HG03196 (cell line): ENCODE measurements at regions not wholly inside any gene's neighbourhood (a gene's known extent, or its start where the extent isn't known, plus 50 kb on each side); places are given as distances from the start of the nearest gene placed in this dataset.
"Not testable (repeated sequence)": the region's sequence is repeated elsewhere in the genome, so short reads cannot be mapped to it uniquely, and the experiment has no call there.

Experiments
- ATAC-seq: cut with Tn5 transposase; IDR thresholded peaks from one replicate; pipeline ENCODE4 v1.9.1; 2021; ENCODE audit not compliant: unreplicated experiment

DNA sequence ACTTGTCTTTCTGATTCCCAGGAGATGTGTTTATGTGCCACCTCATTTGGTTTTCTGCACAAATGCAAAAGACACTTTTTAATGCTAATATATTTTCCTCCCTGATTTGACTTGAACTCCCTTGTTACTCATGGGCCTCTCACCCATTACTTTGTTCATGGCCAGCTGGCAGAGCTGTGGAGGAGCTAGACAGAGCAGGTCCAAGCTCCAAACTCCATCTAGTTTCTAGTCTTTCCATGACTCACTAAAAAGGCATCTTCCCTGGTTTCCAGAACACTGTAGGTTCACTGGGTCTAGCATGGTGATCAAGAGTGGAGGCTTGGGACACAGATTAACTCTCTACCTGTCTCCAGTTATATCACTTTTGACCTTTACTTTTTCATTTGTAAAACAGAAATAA lies 161.0 kb upstream of the SLC28A3 start:
- no peak for ATAC-seq

DNA sequence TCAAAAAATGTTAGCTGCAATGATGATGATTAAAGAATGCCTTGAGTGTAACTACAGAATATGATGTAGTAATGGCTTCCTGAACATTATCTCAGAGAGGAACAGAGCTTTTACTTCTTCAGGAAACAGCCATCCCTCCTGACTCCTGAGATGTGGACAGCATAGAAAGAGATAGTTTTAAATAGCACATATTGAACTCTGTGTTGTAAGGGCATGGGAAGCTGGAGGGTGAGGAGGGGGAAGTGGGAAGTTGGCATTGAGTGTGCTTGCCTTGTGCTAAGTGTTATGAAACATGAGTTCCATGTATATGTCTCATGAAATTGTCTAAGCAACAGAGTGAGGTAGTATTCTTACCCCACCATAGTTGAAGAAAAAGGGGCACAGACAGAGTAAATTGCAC lies 161.5 kb upstream of the SLC28A3 start:
- no peak for ATAC-seq

DNA sequence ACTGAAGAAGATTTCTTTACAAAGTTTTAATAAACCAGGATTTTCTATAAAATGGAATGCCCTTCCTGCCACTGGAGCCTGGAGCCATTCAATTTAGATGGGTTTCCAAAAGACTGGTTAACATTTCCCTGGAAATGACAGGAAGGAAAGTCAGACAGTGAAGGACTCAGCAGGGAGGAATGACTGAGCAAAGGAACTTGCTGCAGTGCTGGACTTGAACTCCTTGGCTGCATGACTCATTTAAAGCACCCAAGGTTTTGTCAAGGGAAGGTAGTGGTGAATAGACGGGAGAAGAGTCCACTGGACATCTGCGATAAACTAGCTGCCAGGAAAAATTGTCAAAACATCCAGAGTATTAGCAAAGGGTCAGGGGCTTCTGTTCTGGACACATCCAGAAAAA lies 163.8 kb upstream of the SLC28A3 start:
- ATAC-seq: no peak

DNA sequence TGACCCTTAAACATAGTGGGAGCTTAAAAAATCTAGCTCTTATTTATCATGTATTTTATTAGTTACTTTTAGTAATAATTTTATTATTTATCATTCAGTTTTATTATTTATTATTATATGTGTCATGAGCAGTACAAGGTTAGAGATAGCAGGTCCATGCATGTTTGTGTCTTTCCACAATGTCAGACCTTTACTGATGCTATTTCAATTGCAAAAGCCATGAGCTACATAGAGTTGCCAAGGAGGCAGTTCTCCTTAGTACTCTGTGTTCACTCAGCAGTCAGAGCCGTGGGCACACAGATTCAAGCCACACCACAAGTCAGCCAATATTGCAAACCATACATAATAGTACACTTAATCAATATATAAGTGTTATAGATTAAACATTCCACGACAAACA lies 157.9 kb upstream of the NTRK2 start:
- no peak for ATAC-seq

DNA sequence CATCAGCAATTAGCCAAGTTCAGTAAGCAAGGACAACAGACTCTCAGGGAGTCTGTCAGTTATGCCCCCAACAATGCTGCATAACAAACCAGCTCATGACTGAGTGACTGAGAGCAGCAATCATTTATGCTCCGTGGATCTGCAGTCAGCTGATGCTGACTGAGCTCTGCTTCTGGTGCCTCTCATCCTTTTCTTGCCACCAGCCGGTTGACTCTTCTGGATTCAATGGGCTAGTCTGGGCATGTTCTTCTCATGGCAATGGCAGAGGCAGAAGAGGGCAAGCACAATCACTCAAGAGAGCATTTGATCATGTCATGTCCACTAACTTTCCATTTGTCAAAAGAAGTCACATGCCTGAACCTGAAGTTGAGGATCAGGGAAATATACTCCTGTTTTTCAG lies 157.0 kb upstream of the NTRK2 start:
- no peak for ATAC-seq

DNA sequence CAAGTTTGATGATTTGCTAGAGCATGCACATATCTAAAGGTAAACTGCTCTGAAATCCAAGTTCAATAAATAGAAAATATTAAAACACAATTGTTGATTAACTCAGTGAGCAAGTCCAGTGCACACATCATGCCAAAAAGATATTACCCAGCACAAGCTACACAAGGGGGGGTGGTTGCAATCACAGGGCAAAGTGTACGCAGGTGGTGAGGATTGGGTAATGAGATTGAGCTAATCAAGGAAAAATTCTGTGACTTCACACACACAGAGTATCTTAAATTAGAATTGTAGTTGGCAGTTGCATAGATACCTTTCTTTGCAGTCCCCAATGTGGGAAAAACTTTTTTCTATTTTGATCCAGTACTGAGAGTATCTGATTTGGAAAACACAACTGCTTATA lies 156.1 kb upstream of the NTRK2 start:
- ATAC-seq: no peak

DNA sequence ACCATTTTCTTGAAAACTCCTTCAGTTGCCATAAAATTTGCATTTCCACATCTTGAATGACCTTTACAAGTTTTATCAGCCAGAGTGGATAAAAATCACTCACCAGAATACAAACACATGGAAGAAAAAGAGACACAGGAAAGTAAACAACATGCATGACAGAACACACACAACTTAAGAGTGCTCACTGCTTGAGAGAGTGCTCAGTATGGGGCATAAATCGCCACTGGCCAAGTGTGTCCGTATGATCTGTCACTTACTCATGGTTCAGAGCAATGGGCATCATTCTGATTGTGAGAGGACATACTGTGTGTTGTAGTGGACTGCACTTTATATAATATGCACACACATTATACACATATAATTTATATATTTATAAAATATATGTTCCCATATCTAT lies 155.6 kb upstream of the NTRK2 start:
- no peak for ATAC-seq

DNA sequence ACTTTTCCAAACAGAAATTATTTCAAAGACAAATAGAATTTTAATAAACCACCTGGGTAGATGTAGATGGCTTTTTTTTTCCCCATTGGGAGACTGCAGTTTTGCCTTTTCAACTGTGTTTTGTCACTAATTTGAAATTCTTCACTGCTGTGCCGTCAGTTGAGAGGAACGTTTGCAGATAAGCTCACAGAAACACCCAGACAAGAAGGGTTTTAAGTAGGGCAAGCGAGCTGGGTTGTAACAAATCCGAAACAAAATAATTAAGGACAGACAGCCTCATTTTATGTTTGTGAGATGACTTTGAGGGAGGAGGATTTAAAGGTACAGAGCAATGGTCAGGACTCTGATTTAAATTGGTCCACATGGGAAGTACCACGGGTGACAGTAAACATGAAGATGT lies 155.1 kb upstream of the NTRK2 start:
- no peak for ATAC-seq

DNA sequence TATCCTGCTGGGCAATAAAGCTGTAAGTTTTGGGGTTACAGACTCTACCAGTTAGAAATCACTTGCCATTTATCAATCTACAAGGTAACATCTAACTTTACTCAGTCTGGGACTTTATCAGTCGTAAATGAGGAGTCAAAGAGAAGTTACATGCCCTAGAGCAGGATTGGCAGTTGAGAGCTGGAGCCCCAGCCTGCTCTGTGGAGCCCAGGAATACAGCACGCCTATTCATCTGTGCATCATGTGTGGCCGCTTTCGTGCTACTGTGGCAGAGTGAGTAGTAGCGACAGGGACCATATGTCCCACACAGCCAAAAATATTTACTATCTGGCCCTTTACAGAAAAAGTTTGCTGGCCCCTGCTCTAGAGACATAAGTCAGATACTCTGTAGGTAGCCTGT lies 152.5 kb upstream of the NTRK2 start:
- no peak for ATAC-seq

DNA sequence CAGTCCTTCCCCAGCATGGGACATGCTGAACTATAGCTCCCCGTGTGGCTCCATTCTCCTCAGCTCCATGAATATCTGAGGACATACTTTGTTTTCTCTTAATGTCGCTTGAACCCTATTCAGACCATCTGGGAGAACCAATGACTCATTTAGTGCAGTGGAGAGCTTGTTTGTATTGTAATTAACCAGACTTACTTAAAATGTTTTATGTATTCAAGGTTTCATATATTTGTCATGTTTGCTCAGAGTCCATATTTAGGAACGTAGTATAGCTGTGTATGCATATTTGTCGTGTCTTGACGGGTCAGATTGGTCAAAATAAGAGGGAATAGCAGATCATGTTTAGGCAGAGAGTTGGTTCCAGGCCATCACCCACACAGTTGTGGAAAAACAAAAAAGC lies 150.1 kb upstream of the NTRK2 start:
- ATAC-seq: no peak

DNA sequence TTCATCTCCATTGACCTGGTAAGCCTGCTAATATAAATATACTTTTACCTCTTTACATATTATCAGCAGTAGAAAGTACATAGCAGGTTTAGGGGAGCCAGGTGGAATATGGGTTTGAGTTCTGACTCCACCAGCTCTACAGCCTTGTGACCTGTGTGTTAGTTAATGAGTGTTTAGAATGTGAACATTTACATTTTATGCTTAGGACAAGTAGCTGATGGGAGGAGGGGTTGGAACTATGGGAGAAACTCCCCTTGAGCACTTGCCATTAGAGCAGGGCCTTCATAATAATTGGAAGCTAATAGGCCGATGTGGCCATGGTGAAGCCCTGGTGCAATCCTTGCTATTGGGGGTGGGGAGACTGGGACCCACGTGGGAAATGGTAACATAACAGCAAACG lies 148.3 kb upstream of the NTRK2 start:
- ATAC-seq: no peak

DNA sequence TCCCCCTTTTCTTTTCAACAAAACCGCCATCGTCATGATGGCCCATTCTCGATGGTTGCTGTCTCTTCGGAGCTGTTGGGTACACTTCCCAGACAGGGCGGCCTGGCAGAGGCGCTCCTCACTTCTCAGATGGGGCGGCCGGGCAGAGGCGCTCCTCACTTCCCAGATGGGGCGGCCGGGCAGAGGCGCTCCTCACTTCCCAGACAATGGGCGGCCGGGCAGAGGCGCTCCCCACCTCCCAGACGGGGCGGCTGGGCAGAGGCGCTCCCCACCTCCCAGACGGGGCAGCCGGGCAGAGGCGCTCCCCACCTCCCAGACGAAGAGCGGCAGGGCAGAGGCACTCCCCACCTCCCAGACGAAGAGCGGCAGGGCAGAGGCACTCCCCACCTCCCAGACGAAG lies 143.3 kb upstream of the NTRK2 start:
- not testable (repeated sequence) for ATAC-seq

DNA sequence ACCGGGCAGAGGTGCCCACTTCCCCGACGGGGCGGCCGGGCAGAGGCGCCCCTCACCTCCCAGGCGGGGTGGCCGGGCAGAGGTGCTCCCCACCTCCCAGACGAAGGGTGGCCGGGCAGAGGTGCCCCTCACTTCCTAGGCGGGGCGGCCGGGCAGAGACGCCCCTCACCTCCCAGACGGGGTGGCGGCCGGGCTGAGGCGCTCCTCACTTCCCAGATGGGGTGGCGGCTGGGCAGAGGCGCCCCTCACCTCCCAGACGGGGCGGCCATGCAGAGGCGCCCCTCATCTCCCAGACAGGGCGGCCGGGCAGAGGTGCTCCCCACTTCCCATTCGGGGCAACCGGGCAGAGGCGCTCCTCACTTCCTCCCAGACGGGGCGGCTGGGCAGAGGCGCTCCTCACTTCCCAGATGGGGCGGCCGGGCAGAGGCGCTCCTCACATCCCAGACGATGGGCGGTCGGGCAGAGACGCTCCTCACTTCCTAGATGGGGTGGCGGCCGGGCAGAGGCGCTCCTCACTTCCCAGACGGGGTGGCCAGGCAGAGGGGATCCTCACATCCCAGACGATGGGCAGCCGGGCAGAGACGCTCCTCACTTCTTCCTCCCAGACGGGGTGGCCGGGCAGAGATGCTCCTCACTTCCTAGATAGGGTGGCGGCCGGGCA lies 142.3 kb upstream of the NTRK2 start:
- not testable (repeated sequence) for ATAC-seq

DNA sequence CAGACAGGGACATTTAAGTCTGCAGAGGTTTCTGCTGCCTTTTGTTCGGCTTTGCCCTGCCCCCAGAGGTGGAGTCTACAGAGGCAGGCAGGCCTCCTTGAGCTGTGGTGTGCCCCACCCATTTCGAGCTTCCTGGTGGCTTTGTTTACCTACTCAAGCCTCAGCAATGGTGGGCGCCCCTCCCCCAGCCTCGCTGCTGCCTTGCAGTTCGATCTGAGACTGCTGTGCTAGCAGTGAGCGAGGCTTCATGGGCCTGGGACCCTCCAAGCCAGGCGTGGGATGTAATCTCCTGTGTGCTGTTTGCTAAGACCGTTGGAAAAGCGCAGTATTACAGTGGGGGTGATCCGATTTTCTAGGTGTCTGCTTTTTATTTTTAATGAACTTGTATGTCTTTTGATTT lies 133.6 kb upstream of the NTRK2 start:
- not testable (repeated sequence) for ATAC-seq

DNA sequence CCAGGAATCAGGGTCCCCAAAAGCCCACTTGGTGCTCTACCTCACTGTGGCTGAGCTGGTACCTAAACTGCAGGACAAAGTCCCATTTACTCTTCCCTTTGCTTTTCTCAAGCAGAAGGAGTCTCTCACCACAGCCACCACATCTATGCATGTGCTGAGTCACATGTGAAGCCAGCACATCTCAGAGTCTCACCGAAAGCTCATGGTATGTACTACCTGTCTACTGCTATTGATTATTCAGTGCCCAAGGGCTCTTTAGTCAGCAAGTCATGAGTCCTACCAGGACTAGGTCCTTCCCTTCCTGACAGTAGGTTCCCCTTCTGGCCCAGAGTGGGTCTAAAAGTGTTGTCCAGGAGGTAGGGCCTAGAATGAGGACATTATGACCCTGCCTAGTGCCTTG lies 130.7 kb upstream of the NTRK2 start:
- ATAC-seq: no peak

DNA sequence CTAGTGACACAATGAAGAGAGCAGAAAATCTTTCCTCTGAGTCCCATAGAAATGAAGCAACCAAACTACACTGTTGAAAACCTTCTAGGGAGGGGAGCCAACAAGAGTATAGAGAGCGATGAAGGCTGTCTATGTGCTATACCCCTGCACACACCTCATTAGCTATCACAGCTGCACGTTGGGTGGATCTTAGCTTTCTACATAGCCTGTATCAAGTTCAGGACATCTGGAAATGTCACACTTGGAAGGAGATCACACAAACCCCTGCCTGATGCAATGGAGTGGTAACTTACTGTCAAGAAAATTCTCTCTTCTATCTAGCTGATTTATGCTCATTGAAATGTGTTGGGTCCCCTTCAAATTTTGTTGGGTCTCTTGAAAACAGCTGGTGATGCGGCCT lies 127.0 kb upstream of the NTRK2 start:
- ATAC-seq: no peak

DNA sequence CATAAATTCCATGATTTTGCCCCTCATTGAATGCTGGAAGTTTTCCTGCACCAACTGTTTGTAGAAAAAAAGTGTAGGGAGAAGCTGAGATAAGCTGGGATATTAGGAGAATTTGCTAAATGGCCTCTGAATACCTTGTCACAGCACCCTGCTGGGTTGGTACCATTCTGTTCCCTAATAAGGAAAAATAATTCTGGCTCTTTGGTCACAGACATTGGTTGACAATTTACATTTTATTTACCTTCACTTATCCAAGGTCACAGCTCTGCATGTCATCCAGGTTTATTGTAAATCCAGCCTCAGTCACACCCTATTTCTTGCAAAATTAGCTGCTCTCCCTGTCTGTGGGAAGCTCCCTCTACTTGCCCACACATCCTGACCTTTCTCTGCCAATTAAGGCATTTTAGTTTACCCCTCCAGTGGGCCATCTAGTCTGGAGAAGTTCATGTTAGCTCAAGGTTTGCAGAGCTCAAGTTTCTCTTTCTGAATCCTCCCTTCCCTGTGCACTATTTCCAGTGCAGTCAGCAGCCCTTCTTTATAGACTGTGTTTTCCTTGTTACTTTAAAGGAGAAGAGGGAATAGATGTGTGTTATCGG lies 115.4 kb upstream of the NTRK2 start:
- ATAC-seq: no peak

DNA sequence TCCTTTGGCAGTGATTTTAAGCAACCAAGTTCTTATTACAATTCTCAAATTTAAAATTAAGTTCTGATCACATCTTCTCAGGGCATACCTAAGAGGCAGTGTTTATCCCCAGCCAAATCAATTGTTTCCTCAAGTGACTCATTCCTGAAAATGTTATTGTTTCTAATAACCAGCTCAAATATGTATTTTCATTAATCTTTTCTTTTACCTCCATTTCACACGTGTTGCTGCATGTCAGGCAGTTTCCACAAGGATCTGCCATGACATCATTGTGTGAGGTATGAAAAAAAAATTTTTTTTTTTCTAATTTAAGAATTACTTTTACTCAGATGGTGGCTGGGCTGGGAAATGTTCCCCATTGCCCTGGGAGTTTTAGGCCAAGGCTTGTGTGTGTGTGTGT lies 113.0 kb upstream of the NTRK2 start:
- no peak for ATAC-seq

DNA sequence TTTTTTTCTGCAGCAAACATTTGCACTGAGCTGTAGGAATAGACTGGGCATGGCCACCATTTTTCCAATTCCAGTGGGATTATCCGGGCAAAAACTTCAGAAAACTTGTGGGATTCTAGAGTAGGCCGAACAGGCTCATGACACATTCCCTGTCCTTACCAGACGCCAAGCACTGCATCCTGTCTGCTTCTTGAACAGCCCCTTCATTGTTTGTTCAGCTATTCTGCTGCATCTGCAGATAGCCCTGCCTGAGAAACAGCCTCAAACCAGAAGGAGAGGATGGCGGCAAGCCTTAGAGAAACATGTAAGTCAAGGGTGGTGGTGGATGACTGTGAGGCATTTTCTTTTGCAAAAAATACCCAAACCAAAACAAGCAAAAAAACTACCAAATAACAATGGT lies 111.8 kb upstream of the NTRK2 start:
- ATAC-seq: no peak

DNA sequence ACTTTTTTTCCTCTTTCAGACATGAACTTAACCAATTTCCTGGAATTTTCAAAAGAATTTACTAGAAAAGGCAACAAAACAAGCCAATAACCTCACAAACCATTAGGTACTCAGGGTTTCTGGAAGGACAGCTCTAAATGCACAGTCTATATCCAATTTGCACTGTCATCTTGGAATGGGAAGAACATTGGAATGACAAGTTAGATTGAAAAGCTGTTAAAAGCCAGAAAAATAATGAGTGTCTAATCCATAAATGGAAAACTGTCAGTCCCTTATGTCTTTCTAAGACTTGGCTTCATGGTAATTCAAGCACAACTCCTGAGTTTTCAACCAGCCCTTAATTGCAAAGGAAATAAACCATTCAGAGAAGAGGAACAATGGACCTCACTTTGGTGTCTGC lies 105.8 kb upstream of the NTRK2 start:
- ATAC-seq: no peak

DNA sequence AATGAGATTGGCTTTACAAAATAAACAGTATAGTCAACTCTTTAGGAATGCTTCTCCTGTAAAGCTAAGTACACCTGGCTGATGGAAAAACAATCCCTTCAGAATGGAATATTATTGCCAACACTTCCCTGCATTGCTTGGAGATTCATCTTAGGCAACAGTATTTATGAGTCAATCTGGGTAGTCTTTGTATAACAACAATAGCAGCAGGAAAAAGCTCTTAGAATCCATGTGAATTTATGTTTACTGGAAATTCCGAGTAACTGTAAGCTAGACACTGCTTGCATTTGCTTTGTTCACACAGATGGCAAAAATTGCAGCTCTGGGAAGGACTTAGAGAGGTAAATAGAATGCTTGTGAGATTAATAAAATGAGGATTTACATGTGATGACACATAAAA lies 101.7 kb upstream of the NTRK2 start:
- no peak for ATAC-seq

DNA sequence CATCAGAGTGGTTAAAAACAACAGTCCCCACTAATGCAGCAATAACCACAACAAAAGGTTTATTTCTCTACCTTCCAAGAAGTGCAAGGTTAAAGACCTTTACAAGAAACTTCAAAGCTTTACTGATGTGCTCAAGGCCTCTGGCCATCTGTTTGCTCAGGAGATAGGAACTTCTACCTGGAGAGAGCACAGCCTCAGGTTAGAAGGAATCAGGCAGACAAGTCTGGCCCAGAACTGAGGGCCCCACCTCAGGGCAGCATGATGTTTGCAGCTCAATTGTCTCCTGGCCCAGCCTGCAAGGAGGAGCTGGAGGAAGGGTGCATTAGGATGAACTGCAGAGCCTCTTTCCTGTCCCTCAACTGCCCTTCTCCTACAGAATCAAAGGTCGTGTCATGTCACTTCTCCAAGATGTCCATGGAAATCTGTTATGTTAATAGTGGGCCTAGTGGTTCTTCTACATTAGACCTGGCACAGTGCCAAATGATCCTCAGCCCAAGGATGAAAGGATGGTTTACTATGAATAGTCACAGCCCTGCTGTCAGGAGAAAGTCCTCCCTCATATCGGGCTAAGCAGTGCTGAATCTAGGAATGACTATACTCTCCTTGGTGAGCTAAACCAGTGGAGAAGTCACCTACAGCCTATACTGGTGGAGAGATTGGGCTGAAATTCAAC lies 98.9 kb upstream of the NTRK2 start:
- no peak for ATAC-seq

DNA sequence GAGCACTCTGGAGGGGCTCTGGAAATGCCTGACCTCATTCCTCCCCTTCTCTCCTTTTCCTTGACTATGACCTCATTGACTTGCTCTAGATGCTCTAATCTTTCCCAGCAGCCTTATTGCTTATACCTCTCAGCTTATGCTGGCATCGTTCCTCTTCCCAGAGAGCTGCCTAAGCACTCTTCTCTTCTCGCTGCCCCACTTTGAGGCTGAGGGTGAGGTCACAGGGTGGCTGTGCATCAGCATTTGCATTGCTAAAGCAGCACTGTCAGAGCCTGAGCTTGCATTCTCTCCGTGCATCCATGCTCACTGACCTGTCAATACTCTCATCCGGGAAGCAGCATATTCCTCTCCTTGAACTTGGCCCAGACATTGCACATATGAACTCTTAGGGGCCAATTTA lies 96.4 kb upstream of the NTRK2 start:
- no peak for ATAC-seq
